H1 (cell line): ENCODE measurements at regions not wholly inside any gene's neighbourhood (a gene's known extent, or its start where the extent isn't known, plus 50 kb on each side); places are given as distances from the start of the nearest gene placed in this dataset.

Experiments used
- CTCF ChIA-PET: fragments of 300-600 bp; sonication (Branson Sonifier 250); formaldehyde crosslinking; loops from one replicate; lab custom pipeline; 2021; ENCODE audit not compliant: partially characterized antibody; lab: Charles Lee
- POLR2A ChIA-PET: fragments of 300-600 bp; sonication (Branson Sonifier 250); formaldehyde crosslinking; loops from one replicate; lab custom pipeline; 2021; ENCODE audit warnings: inconsistent platforms; ENCODE audit not compliant: partially characterized antibody; lab: Charles Lee
- DNase-seq, 2 experiments: peaks; one replicate each; pipeline versions ENCODE4 v3.0.0 to v3.0.0-alpha.2; 2010 to 2022; ENCODE audit warnings: low spot score in 2 of 2, low read depth in 1 of 2, mixed read lengths in 1 of 2
- FAIRE-seq: peaks from 2 replicates; lab custom pipeline; 2011; peaks lifted over from hg19 to GRCh38; lab: Jason Lieb, UNC
- H2AFZ ChIP-seq: 2 replicates; pipeline ENCODE4 v1.8.1; 2012; ENCODE audit warnings: low read length, inconsistent platforms
- H2AK5ac ChIP-seq: 2 replicates; pipeline ENCODE4 v1.6.1; 2013; ENCODE audit warnings: low read depth, low read length
- H2BK120ac ChIP-seq: replicated peaks from 2 replicates; pipeline ENCODE3; 2013; ENCODE audit warnings: low read depth, low read length, inconsistent platforms
- H2BK12ac ChIP-seq: 2 replicates; pipeline ENCODE4 v1.6.1; 2013; ENCODE audit warnings: low read depth, low read length
- H2BK15ac ChIP-seq: 2 replicates; pipeline ENCODE4 v1.6.1; 2013; ENCODE audit warnings: low read length
- H2BK20ac ChIP-seq: 2 replicates; pipeline ENCODE4 v1.6.1; 2013; ENCODE audit warnings: low read length
- H2BK5ac ChIP-seq: 2 replicates; pipeline ENCODE4 v1.6.1; 2013; ENCODE audit warnings: low read depth, low read length
- H3K14ac ChIP-seq: 2 replicates; pipeline ENCODE4 v1.6.1; 2013; ENCODE audit warnings: inconsistent platforms; ENCODE audit not compliant: insufficient read length
- H3K18ac ChIP-seq: 2 replicates; pipeline ENCODE4 v1.6.1; 2013; ENCODE audit warnings: low read length; ENCODE audit errors: extremely low read depth
- H3K23ac ChIP-seq: 2 replicates; pipeline ENCODE4 v1.6.1; 2013; ENCODE audit warnings: inconsistent platforms; ENCODE audit not compliant: insufficient read length
- H3K23me2 ChIP-seq: 2 replicates; pipeline ENCODE4 v1.6.1; 2013; ENCODE audit warnings: low read depth, low read length
- H3K27ac ChIP-seq: 2 replicates; pipeline ENCODE4 v1.6.1; 2011; ENCODE audit warnings: low read depth, low read length, inconsistent platforms
- H3K27me3 ChIP-seq, 4 experiments: replicated peaks in 1 of 4; 1 replicate in 1 of 4; 2 replicates in 3 of 4; pipeline versions ENCODE4 v1.6.1 to v1.8.1; 2011 to 2013; ENCODE audit warnings: low read length in 3 of 4, mild to moderate bottlenecking in 3 of 4, inconsistent platforms in 2 of 4, mixed read lengths in 2 of 4, moderate library complexity in 1 of 4; ENCODE audit not compliant: control insufficient read depth in 3 of 4, insufficient read depth in 3 of 4; ENCODE audit errors: extremely low read depth in 1 of 4
- H3K36me3 ChIP-seq, 4 experiments: 2 replicates each; pipeline versions ENCODE4 v1.6.1 to v1.8.1; 2011 to 2013; ENCODE audit warnings: mild to moderate bottlenecking in 4 of 4, low read length in 3 of 4, moderate library complexity in 2 of 4, control low read depth in 1 of 4, inconsistent platforms in 1 of 4; ENCODE audit not compliant: insufficient read depth in 4 of 4, control insufficient read depth in 2 of 4
- H3K4ac ChIP-seq: replicated peaks from 2 replicates; pipeline ENCODE3; 2013; ENCODE audit warnings: low read length, low read depth, mixed read lengths, inconsistent platforms; ENCODE audit not compliant: insufficient read length
- H3K4me1 ChIP-seq, 4 experiments: replicated peaks in 1 of 4; 1 replicate in 1 of 4; 2 replicates in 3 of 4; pipeline versions ENCODE4 v1.6.1 to v1.8.1; 2011 to 2013; ENCODE audit warnings: low read length in 3 of 4, inconsistent platforms in 2 of 4, mixed read lengths in 1 of 4; ENCODE audit not compliant: insufficient read depth in 4 of 4, control insufficient read depth in 3 of 4
- H3K4me2 ChIP-seq, 2 experiments: 2 replicates each; pipeline versions ENCODE4 v1.6.1 to v1.8.1; 2011 to 2013; ENCODE audit warnings: low read depth in 2 of 2, low read length in 2 of 2, control low read depth in 1 of 2, inconsistent platforms in 1 of 2, mild to moderate bottlenecking in 1 of 2; ENCODE audit not compliant: insufficient read depth in 1 of 2
- H3K4me3 ChIP-seq, 4 experiments: fragments of 200-600, 300-600 bp in 1 of 4; sonication (generic), shearing (Covaris generic), sonication (Bioruptor Twin) in 1 of 4; 2 replicates each; pipeline versions ENCODE4 v1.5.1 to v1.8.1; 2011 to 2016; ENCODE audit warnings: low read length in 4 of 4, low read depth in 3 of 4, control low read depth in 2 of 4, inconsistent platforms in 2 of 4, mild to moderate bottlenecking in 2 of 4, mixed read lengths in 1 of 4, moderate library complexity in 1 of 4; ENCODE audit not compliant: insufficient read depth in 2 of 4; ENCODE audit errors: extremely low read depth in 1 of 4
- H3K56ac ChIP-seq: replicated peaks from 2 replicates; pipeline ENCODE3; 2013; ENCODE audit warnings: low read depth, mild to moderate bottlenecking, mixed read lengths, low read length, inconsistent platforms; ENCODE audit not compliant: insufficient read length
- H3K79me1 ChIP-seq: 2 replicates; pipeline ENCODE4 v1.6.1; 2013; ENCODE audit warnings: low read depth, low read length, control low read depth
- H3K79me2 ChIP-seq, 2 experiments: 2 replicates each; pipeline versions ENCODE4 v1.6.1 to v1.8.1; 2012 to 2013; ENCODE audit warnings: low read length in 2 of 2, mild to moderate bottlenecking in 2 of 2, inconsistent platforms in 1 of 2; ENCODE audit not compliant: insufficient read depth in 2 of 2, control insufficient read depth in 1 of 2
- H3K9ac ChIP-seq, 4 experiments: replicated peaks in 1 of 4; 1 replicate in 1 of 4; 2 replicates in 3 of 4; pipeline versions ENCODE4 v1.6.1 to v1.8.1; 2011 to 2013; ENCODE audit warnings: low read depth in 3 of 4, low read length in 3 of 4, control low read depth in 2 of 4, mild to moderate bottlenecking in 2 of 4, moderate library complexity in 2 of 4, inconsistent platforms in 1 of 4; ENCODE audit errors: extremely low read depth in 1 of 4
- H3K9me3 ChIP-seq, 2 experiments: 2 replicates each; pipeline versions ENCODE4 v1.6.1 to v1.8.1; 2012 to 2013; ENCODE audit warnings: mild to moderate bottlenecking in 2 of 2, moderate library complexity in 2 of 2, control low read depth in 1 of 2, inconsistent platforms in 1 of 2, low read depth in 1 of 2, low read length in 1 of 2, mixed read lengths in 1 of 2; ENCODE audit not compliant: insufficient read depth in 2 of 2
- H4K20me1 ChIP-seq, 2 experiments: replicated peaks in 1 of 2; 2 replicates each; pipeline versions ENCODE3 to v1.8.1; 2011 to 2013; ENCODE audit warnings: inconsistent platforms in 2 of 2, low read length in 2 of 2, mild to moderate bottlenecking in 1 of 2; ENCODE audit not compliant: insufficient read depth in 2 of 2, control insufficient read depth in 1 of 2
- H4K5ac ChIP-seq: 2 replicates; pipeline ENCODE4 v1.6.1; 2013; ENCODE audit warnings: low read length, low read depth, mixed read lengths, inconsistent platforms; ENCODE audit not compliant: insufficient read length
- H4K8ac ChIP-seq: 2 replicates; pipeline ENCODE4 v1.8.0; 2013; ENCODE audit warnings: mild to moderate bottlenecking, moderate library complexity, low read length, inconsistent platforms; ENCODE audit not compliant: insufficient read depth; ENCODE audit errors: extremely low read depth
- H4K91ac ChIP-seq: replicated peaks from 2 replicates; pipeline ENCODE3; 2013; ENCODE audit warnings: low read length, mixed read lengths, inconsistent platforms; ENCODE audit not compliant: insufficient read length
- ASH2L ChIP-seq: fragments of 200-600, 300-600 bp; sonication (generic); IDR thresholded peaks from one replicate; pipeline ENCODE4 v1.7.1; 2017; ENCODE audit warnings: low read length
- BACH1 ChIP-seq: IDR thresholded peaks from 2 replicates; pipeline ENCODE4 v1.6.1; 2012; ENCODE audit warnings: low read length, improper control_type of control experiment
- CBX5 ChIP-seq: fragments of 300-800, 300-1000 bp; sonication (generic); IDR thresholded peaks from 2 replicates; pipeline ENCODE4 v1.7.1; 2016; ENCODE audit warnings: antibody characterized with exemption, low read length, low read depth
- CBX8 ChIP-seq: fragments of 300-800, 300-1000 bp; sonication (generic); IDR thresholded peaks from 2 replicates; pipeline ENCODE4 v1.7.1; 2016; ENCODE audit warnings: low read depth, low read length, borderline replicate concordance
- CTBP2 ChIP-seq: IDR thresholded peaks from 2 replicates; pipeline ENCODE4 v1.7.0; 2011; ENCODE audit warnings: borderline replicate concordance, mild to moderate bottlenecking, moderate library complexity, mixed read lengths, low read length; ENCODE audit not compliant: insufficient read depth, insufficient read length
- JUN ChIP-seq: IDR thresholded peaks from 2 replicates; pipeline ENCODE4 v1.6.1; 2011; ENCODE audit warnings: low read depth, mild to moderate bottlenecking, improper control_type of control experiment, low read length
- SIRT6 ChIP-seq: IDR thresholded peaks from one replicate; pipeline ENCODE4 v1.7.1; 2012; ENCODE audit warnings: low read length, inconsistent platforms
- SIX5 ChIP-seq: IDR thresholded peaks from 2 replicates; pipeline ENCODE4 v1.6.1; 2011; ENCODE audit warnings: mild to moderate bottlenecking, low read depth, low read length
- TAF7 ChIP-seq: optimal IDR thresholded peaks from 2 replicates; pipeline ENCODE3; 2011; ENCODE audit warnings: low read depth, mild to moderate bottlenecking, inconsistent platforms, low read length, moderate library complexity, borderline replicate concordance
- WGBS, 2 experiments: shearing (Covaris generic) in 1 of 2; methylation state at CpG; one replicate each; pipeline versions ENCODE4 v1.1.6 to v1.1.7; 2013 to 2015; ENCODE audit warnings: low lambda C conversion rate in 2 of 2, mixed read lengths in 2 of 2, inconsistent platforms in 1 of 2, low coverage in 1 of 2, missing lambda C conversion rate in 1 of 2; ENCODE audit not compliant: insufficient replicate concordance in 2 of 2, insufficient coverage in 1 of 2, insufficient read length in 1 of 2; ENCODE audit errors: extremely low coverage in 1 of 2, missing lambda C conversion rate in 1 of 2; 5-methylcytosine and 5-hydroxymethylcytosine counted together

DNA sequence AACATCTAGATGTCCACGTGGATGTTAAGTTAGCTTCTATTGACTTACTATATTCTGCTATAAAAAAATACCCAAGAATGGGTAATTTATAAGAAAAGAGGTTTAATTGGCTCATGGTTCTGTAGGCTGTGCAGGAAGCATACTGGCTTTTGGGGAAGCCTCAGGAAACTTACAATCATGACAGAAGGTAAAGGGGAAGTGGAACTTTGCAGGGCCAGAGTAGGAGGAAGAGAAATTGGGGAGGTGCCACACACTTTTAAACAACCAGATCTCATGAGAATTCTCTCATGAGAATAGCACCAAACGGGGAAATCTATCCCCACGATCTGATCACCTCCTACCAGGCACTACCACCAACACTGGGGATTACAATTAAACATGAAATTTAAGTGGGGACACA, 689.3 kb downstream of the METTL15 start:
- Histone ChIP-seq H2BK5ac (no peak overlapping the region), H3K4me3 (no peak overlapping the region), H3K18ac (no peak overlapping the region), H4K91ac (no peak overlapping the region), H2BK120ac (no peak overlapping the region), H2BK15ac (no peak overlapping the region), H3K9me3 (no peaks in the 10 kb centered on the region), H3K79me2 (no peaks in the 10 kb centered on the region), H3K36me3 (no peaks in the 10 kb centered on the region), H3K9ac (no peak overlapping the region), H3K79me1 (no peaks in the 10 kb centered on the region), H3K56ac (no peak overlapping the region), H4K5ac (no peak overlapping the region), H2AK5ac (no peak overlapping the region), H3K4ac (no peak overlapping the region), H3K14ac (no peak overlapping the region), H3K23ac (no peak overlapping the region), H3K4me1 (peaks cover 0 to 10% (median 7%) of the 10 kb centered on the region in 4 experiments; a peak in 6 of 7 replicates), H4K20me1 (no peaks in the 10 kb centered on the region), H2BK20ac (no peak overlapping the region), H4K8ac (no peak overlapping the region), H3K4me2 (no peak overlapping the region), H3K23me2 (no peaks in the 10 kb centered on the region)
- POLR2A ChIA-PET: no interaction called here
- DNase-seq: no peak
- WGBS, 2 experiments: 83% methylated on average over 3 of the region's 3 CpGs; no CpG with 5 or more reads in 1 of the 2 experiments
- CTCF ChIA-PET: no interaction called here
- FAIRE-seq: no peak
- TF ChIP-seq JUN: no peak
- TF ChIP-seq CBX5: no peak
- no peak for TF ChIP-seq CBX8
- TF ChIP-seq BACH1: no peak
- TF ChIP-seq ASH2L: no peak
- TF ChIP-seq SIRT6: no peak
- no peak for TF ChIP-seq CTBP2
- TF ChIP-seq SIX5: no peak
- no peak for TF ChIP-seq TAF7
- TF ChIP-seq, all 59 proteins: peak for 0
- H3K27ac ChIP-seq: no peak overlapping the region
- H3K27me3 ChIP-seq: no peaks in the 10 kb centered on the region
- no peak overlapping the region for H2BK12ac ChIP-seq
- no peak overlapping the region for H2AFZ ChIP-seq
